ENCODE measurements at regions not wholly inside any gene's neighbourhood (a gene's known extent, or its start where the extent isn't known, plus 50 kb on each side); places are given as distances from the start of the nearest gene placed in this dataset.
"Not testable (repeated sequence)": the region's sequence is repeated elsewhere in the genome, so short reads cannot be mapped to it uniquely, and the experiment has no call there.

- DNase-seq (ENCODE audit: low read depth): no peak
Observed at GRCh38 chr3:134106580-134106979, 76.9 kb upstream of the SLCO2A1 start.

- DNase-seq (ENCODE audit: low read depth): no peak
Observed at GRCh38 chr3:134105876-134106556, 76.3 kb upstream of the SLCO2A1 start.

GRCh38 chr3:134104031-134104430 lies 74.3 kb upstream of the SLCO2A1 start:
- peak; percentile 43 for DNase-seq (ENCODE audit: low read depth)

- DNase-seq (ENCODE audit: low read depth): no peak
Observed at GRCh38 chr3:134103470-134103869, 73.7 kb upstream of the SLCO2A1 start.

GRCh38 chr3:134102976-134103375 lies 73.3 kb upstream of the SLCO2A1 start:
- no peak for DNase-seq (ENCODE audit: low read depth)

GRCh38 chr3:134096214-134096613 lies 66.5 kb upstream of the SLCO2A1 start:
- not testable (repeated sequence) for DNase-seq (ENCODE audit: low read depth)

- peak; percentile 18 for DNase-seq (ENCODE audit: low read depth)
Observed at GRCh38 chr3:134095005-134095404, 65.3 kb upstream of the SLCO2A1 start.

- peak; percentile 89 for DNase-seq (ENCODE audit: low read depth)
Observed at GRCh38 chr3:134094491-134094890, 64.8 kb upstream of the SLCO2A1 start.

GRCh38 chr3:134093956-134094355 lies 64.2 kb upstream of the SLCO2A1 start:
- DNase-seq (ENCODE audit: low read depth): peak; percentile 76

- peak; percentile 40 for DNase-seq (ENCODE audit: low read depth)
Observed at GRCh38 chr3:134092208-134092701, 62.5 kb upstream of the SLCO2A1 start.

- DNase-seq (ENCODE audit: low read depth): no peak
Observed at GRCh38 chr3:134090031-134090430, 60.3 kb upstream of the SLCO2A1 start.

- DNase-seq (ENCODE audit: low read depth): peak; percentile 17
Observed at GRCh38 chr3:134087060-134087974, 57.6 kb upstream of the SLCO2A1 start.

GRCh38 chr3:134086616-134087015 lies 56.9 kb upstream of the SLCO2A1 start:
- DNase-seq (ENCODE audit: low read depth): no peak

- peak; percentile 50 for DNase-seq (ENCODE audit: low read depth)
Observed at GRCh38 chr3:134085034-134085775, 55.5 kb upstream of the SLCO2A1 start.

GRCh38 chr3:134084242-134084950 lies 54.7 kb upstream of the SLCO2A1 start:
- no peak for DNase-seq (ENCODE audit: low read depth)

GRCh38 chr3:134083626-134084241 lies 54.0 kb upstream of the SLCO2A1 start:
- no peak for DNase-seq (ENCODE audit: low read depth)

- DNase-seq (ENCODE audit: low read depth): no peak
Observed at GRCh38 chr3:134083008-134083407, 53.3 kb upstream of the SLCO2A1 start.

GRCh38 chr3:134082582-134082981 lies 52.9 kb upstream of the SLCO2A1 start:
- DNase-seq (ENCODE audit: low read depth): no peak

- no peak for DNase-seq (ENCODE audit: low read depth)
Observed at GRCh38 chr3:134081211-134081610, 51.5 kb upstream of the SLCO2A1 start.

GRCh38 chr3:134080761-134081160 lies 51.0 kb upstream of the SLCO2A1 start:
- no peak for DNase-seq (ENCODE audit: low read depth)

- DNase-seq (ENCODE audit: low read depth): no peak
Observed at GRCh38 chr3:134079761-134080160, 50.0 kb upstream of the SLCO2A1 start.
